ENCODE measurements at regions not wholly inside any gene's neighbourhood (a gene's known extent, or its start where the extent isn't known, plus 50 kb on each side); places are given as distances from the start of the nearest gene placed in this dataset.

DNA sequence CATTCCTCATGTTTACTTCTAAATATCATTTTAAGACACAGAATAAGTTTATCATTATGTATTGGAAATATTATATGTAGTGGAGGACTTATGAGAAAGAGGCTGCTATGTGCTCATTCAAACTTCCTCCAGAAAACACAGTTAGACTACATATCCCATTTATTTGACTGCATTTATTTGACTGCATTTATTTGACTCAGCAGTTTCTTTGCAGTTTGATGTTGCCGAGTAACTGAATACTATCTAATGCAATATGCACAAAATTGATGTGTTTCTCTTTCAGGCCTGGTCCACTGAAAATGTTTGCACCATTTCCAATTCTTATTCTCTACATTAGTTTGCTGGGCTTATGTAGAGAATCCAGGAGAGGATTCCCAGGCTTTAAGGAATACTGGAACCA lies 89.9 kb upstream of the FBN2 start:
- DNase-seq (no peak), ATAC-seq (ENCODE audit: insufficient read depth, low read depth) (no peak)
- Histone ChIP-seq H3K4me1 (ENCODE audit: insufficient read depth, low read length) (no peaks in the 10 kb centered on the region), H3K4me3 (ENCODE audit: low read depth in 1 of 2, low read length in 2 of 2) (no peak overlapping the region), H3K27ac (ENCODE audit: low read length) (no peak overlapping the region), H4K20me1 (ENCODE audit: insufficient read depth, low read length) (no peaks in the 10 kb centered on the region), H2AFZ (ENCODE audit: low read depth, low read length) (no peak overlapping the region), H3K36me3 (ENCODE audit: insufficient read depth, low read length) (no peaks in the 10 kb centered on the region), H3K4me2 (ENCODE audit: insufficient read depth, low read length) (no peak overlapping the region), H3K79me2 (ENCODE audit: insufficient read depth, low read length) (no peaks in the 10 kb centered on the region), H3K27me3 (ENCODE audit: insufficient read depth, low read length, poor library complexity) (no peaks in the 10 kb centered on the region), H3K9me3 (ENCODE audit: insufficient read depth, low read length, severe bottlenecking) (no peaks in the 10 kb centered on the region), H3K9ac (ENCODE audit: low read depth, low read length) (no peak overlapping the region)
- TF ChIP-seq, protein P1, sequence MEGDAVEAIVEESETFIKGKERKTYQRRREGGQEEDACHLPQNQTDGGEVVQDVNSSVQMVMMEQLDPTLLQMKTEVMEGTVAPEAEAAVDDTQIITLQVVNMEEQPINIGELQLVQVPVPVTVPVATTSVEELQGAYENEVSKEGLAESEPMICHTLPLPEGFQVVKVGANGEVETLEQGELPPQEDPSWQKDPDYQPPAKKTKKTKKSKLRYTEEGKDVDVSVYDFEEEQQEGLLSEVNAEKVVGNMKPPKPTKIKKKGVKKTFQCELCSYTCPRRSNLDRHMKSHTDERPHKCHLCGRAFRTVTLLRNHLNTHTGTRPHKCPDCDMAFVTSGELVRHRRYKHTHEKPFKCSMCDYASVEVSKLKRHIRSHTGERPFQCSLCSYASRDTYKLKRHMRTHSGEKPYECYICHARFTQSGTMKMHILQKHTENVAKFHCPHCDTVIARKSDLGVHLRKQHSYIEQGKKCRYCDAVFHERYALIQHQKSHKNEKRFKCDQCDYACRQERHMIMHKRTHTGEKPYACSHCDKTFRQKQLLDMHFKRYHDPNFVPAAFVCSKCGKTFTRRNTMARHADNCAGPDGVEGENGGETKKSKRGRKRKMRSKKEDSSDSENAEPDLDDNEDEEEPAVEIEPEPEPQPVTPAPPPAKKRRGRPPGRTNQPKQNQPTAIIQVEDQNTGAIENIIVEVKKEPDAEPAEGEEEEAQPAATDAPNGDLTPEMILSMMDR (IDR thresholded peaks at IDR 0.05; ENCODE audit: borderline replicate concordance, extremely low read depth, low read length, poor library complexity, severe bottlenecking), result no peak
- no peak for TF ChIP-seq EZH2 (IDR thresholded peaks at IDR 0.05; ENCODE audit: borderline replicate concordance, low read depth, low read length, severe bottlenecking)

DNA sequence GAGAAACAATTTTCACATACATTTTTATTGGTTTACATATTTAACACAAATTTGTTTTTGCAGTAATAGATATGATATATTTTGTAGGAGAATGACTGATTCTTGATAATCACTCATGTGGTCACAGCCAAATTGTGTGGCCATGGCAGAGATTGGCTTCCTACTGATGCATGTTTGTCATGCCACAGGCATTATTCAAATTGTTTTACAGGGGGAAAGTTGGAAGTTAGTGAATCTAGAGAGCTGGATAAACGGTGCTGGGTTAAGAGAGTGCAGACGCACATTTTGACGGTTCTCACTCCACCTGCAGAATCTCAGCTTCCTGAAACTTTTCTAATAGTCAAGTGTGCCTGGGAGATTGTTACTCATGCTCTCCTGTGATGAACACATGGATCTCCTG lies 91.1 kb upstream of the FBN2 start:
- TF ChIP-seq, protein P1 (IDR thresholded peaks at IDR 0.05; ENCODE audit: borderline replicate concordance, extremely low read depth, low read length, poor library complexity, severe bottlenecking), result no peak
- no peak for TF ChIP-seq EZH2 (IDR thresholded peaks at IDR 0.05; ENCODE audit: borderline replicate concordance, low read depth, low read length, severe bottlenecking)

DNA sequence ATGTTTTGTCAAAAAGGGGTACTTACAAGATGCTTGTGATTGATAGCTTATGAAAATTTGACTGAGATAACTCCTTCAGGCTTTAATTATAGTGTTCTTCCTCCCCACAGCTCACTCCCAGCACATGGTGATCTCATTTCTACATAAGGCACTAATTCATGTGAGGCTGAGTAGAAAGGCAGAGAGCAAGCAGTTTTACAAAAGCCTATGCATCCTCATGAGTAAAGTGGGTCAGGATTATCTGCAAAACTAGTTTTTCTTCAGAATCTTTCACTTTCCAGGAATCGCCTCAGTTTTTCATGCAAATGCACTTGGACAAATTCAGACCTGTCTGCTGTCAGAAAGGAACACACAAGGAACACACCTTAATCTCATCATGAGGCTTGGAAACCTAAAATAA lies 92.1 kb upstream of the FBN2 start:
- TF ChIP-seq, protein P1 (IDR thresholded peaks at IDR 0.05; ENCODE audit: borderline replicate concordance, extremely low read depth, low read length, poor library complexity, severe bottlenecking), result no peak
- no peak for TF ChIP-seq EZH2 (IDR thresholded peaks at IDR 0.05; ENCODE audit: borderline replicate concordance, low read depth, low read length, severe bottlenecking)
- H3K36me3 ChIP-seq (ENCODE audit: insufficient read depth, low read length), result no peaks in the 10 kb centered on the region
- DNase-seq (no peak), ATAC-seq (ENCODE audit: insufficient read depth, low read depth) (no peak)
- no peaks in the 10 kb centered on the region for H3K79me2 ChIP-seq (ENCODE audit: insufficient read depth, low read length)
- H3K27me3 ChIP-seq (ENCODE audit: insufficient read depth, low read length, poor library complexity), result no peaks in the 10 kb centered on the region
- H3K4me2 ChIP-seq (ENCODE audit: insufficient read depth, low read length), result no peak overlapping the region
- no peak overlapping the region for H3K27ac ChIP-seq (ENCODE audit: low read length)
- no peaks in the 10 kb centered on the region for H3K9me3 ChIP-seq (ENCODE audit: insufficient read depth, low read length, severe bottlenecking)
- no peaks in the 10 kb centered on the region for H4K20me1 ChIP-seq (ENCODE audit: insufficient read depth, low read length)
- no peak overlapping the region for H3K4me3 ChIP-seq (ENCODE audit: low read depth in 1 of 2, low read length in 2 of 2)
- H3K9ac ChIP-seq (ENCODE audit: low read depth, low read length), result no peak overlapping the region
- no peak overlapping the region for H2AFZ ChIP-seq (ENCODE audit: low read depth, low read length)
- H3K4me1 ChIP-seq (ENCODE audit: insufficient read depth, low read length), result no peaks in the 10 kb centered on the region

More for the DNA sequence above, 91.1 kb upstream of the FBN2 start:
- Histone ChIP-seq H3K27me3 (ENCODE audit: insufficient read depth, low read length, poor library complexity) (no peaks in the 10 kb centered on the region), H3K79me2 (ENCODE audit: insufficient read depth, low read length) (no peaks in the 10 kb centered on the region), H4K20me1 (ENCODE audit: insufficient read depth, low read length) (no peaks in the 10 kb centered on the region), H3K27ac (ENCODE audit: low read length) (no peak overlapping the region), H3K4me2 (ENCODE audit: insufficient read depth, low read length) (no peak overlapping the region), H3K9ac (ENCODE audit: low read depth, low read length) (no peak overlapping the region), H3K9me3 (ENCODE audit: insufficient read depth, low read length, severe bottlenecking) (no peaks in the 10 kb centered on the region), H3K4me3 (ENCODE audit: low read depth in 1 of 2, low read length in 2 of 2) (no peak overlapping the region), H2AFZ (ENCODE audit: low read depth, low read length) (no peak overlapping the region), H3K36me3 (ENCODE audit: insufficient read depth, low read length) (no peaks in the 10 kb centered on the region), H3K4me1 (ENCODE audit: insufficient read depth, low read length) (no peaks in the 10 kb centered on the region)
- DNase-seq, result no peak
- ATAC-seq (ENCODE audit: insufficient read depth, low read depth), result no peak

DNA sequence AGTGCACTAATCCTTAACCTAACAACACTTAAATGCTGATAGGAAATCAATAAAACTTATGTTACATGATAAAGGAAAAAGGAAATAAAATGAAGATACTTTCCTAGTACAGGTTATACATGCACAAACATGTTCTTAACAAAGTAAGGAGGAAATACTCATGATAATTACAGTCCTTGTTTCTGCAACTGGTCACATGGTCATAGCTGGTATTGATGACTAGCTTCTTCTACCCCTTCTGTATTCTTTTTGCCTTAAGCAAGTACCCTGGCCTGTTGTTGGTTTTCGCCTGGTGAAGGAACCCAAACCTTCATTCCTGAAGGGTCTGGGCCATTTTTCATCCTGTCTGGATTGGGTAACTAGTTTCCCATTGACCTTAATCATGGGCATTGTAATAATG lies 93.7 kb upstream of the FBN2 start:
- H3K4me3 ChIP-seq (ENCODE audit: low read depth in 1 of 2, low read length in 2 of 2), result no peak overlapping the region
- H3K27me3 ChIP-seq (ENCODE audit: insufficient read depth, low read length, poor library complexity), result no peaks in the 10 kb centered on the region
- DNase-seq (no peak), ATAC-seq (ENCODE audit: insufficient read depth, low read depth) (no peak)
- H3K36me3 ChIP-seq (ENCODE audit: insufficient read depth, low read length), result no peaks in the 10 kb centered on the region
- TF ChIP-seq EZH2 (IDR thresholded peaks at IDR 0.05; ENCODE audit: borderline replicate concordance, low read depth, low read length, severe bottlenecking), result no peak
- TF ChIP-seq, protein P1 (IDR thresholded peaks at IDR 0.05; ENCODE audit: borderline replicate concordance, extremely low read depth, low read length, poor library complexity, severe bottlenecking), result no peak
- no peaks in the 10 kb centered on the region for H3K9me3 ChIP-seq (ENCODE audit: insufficient read depth, low read length, severe bottlenecking)
- H3K4me2 ChIP-seq (ENCODE audit: insufficient read depth, low read length), result no peak overlapping the region
- no peaks in the 10 kb centered on the region for H3K79me2 ChIP-seq (ENCODE audit: insufficient read depth, low read length)
- H4K20me1 ChIP-seq (ENCODE audit: insufficient read depth, low read length), result no peaks in the 10 kb centered on the region
- H3K4me1 ChIP-seq (ENCODE audit: insufficient read depth, low read length), result no peaks in the 10 kb centered on the region
- no peak overlapping the region for H3K9ac ChIP-seq (ENCODE audit: low read depth, low read length)
- no peak overlapping the region for H3K27ac ChIP-seq (ENCODE audit: low read length)
- H2AFZ ChIP-seq (ENCODE audit: low read depth, low read length), result no peak overlapping the region
